ENCODE measurements at regions not wholly inside any gene's neighbourhood (a gene's known extent, or its start where the extent isn't known, plus 50 kb on each side); places are given as distances from the start of the nearest gene placed in this dataset.

DNA sequence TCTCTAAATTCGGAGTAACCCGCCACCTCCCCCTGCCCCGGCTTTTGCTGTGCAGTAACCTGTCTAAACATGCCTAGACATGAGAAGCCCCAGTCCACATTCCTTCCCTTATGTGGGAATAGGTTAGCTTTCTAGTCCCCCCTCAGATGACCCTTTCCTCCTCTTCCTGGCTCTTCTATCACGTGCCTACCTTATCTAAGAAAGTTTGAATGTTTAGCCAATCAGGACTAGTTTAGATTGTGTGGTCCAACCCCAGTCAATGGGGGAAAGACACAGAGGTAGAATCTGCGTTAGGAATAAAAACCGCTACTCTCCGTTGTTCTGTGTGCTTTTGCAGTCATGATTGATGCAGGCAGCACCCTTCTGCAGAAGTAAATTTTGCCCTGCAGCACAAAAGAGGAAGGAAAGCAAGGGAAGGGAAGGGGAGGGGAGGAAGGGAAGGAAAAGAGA lies 69.0 kb upstream of the CD93 start:
- no peaks in the 10 kb centered on the region for H3K9me3 ChIP-seq (ENCODE audit: control insufficient read depth, insufficient read depth, low read depth, low read length)
- no peak overlapping the region for H3K4me3 ChIP-seq (ENCODE audit: low read depth, low read length)
- H3K4me1 ChIP-seq (ENCODE audit: control insufficient read depth, insufficient read depth, low read length), result no peaks in the 10 kb centered on the region; the same call in 1 of the 2 replicates
- CTCF ChIA-PET, result interaction anchor here (0.7 to 1.0 kb wide), 2 partner anchors 56 to 186 kb away, joined by 3 to 6 read pairs; no protein-coding TSS in a partner anchor
- POLR2A ChIA-PET, result no interaction called here
- H3K27ac ChIP-seq (ENCODE audit: extremely low read depth, low read depth, low read length), result no peak overlapping the region
- TF ChIP-seq SP7 (tag by site-specific recombination; IDR thresholded peaks at IDR 0.05) (no peak), ZBTB48 (tag by site-specific recombination; IDR thresholded peaks at IDR 0.05) (no peak), ZNF629 (tag by site-specific recombination; IDR thresholded peaks at IDR 0.05) (no peak), ZNF140 (tag by site-specific recombination; IDR thresholded peaks at IDR 0.05) (no peak), ZSCAN16 (tag by site-specific recombination; IDR thresholded peaks at IDR 0.05) (no peak), ZNF184 (tag by site-specific recombination; IDR thresholded peaks at IDR 0.05) (no peak), KLF1 (tag by site-specific recombination; IDR thresholded peaks at IDR 0.05) (no peak), ZBTB1 (tag by site-specific recombination; IDR thresholded peaks at IDR 0.05) (no peak), PRDM6 (tag by site-specific recombination; IDR thresholded peaks at IDR 0.05) (no peak)
- TF ChIP-seq, protein P1, sequence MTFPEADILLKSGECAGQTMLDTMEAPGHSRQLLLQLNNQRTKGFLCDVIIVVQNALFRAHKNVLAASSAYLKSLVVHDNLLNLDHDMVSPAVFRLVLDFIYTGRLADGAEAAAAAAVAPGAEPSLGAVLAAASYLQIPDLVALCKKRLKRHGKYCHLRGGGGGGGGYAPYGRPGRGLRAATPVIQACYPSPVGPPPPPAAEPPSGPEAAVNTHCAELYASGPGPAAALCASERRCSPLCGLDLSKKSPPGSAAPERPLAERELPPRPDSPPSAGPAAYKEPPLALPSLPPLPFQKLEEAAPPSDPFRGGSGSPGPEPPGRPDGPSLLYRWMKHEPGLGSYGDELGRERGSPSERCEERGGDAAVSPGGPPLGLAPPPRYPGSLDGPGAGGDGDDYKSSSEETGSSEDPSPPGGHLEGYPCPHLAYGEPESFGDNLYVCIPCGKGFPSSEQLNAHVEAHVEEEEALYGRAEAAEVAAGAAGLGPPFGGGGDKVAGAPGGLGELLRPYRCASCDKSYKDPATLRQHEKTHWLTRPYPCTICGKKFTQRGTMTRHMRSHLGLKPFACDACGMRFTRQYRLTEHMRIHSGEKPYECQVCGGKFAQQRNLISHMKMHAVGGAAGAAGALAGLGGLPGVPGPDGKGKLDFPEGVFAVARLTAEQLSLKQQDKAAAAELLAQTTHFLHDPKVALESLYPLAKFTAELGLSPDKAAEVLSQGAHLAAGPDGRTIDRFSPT (tag by site-specific recombination; IDR thresholded peaks at IDR 0.05), result no peak
- TF ChIP-seq, protein P2, sequence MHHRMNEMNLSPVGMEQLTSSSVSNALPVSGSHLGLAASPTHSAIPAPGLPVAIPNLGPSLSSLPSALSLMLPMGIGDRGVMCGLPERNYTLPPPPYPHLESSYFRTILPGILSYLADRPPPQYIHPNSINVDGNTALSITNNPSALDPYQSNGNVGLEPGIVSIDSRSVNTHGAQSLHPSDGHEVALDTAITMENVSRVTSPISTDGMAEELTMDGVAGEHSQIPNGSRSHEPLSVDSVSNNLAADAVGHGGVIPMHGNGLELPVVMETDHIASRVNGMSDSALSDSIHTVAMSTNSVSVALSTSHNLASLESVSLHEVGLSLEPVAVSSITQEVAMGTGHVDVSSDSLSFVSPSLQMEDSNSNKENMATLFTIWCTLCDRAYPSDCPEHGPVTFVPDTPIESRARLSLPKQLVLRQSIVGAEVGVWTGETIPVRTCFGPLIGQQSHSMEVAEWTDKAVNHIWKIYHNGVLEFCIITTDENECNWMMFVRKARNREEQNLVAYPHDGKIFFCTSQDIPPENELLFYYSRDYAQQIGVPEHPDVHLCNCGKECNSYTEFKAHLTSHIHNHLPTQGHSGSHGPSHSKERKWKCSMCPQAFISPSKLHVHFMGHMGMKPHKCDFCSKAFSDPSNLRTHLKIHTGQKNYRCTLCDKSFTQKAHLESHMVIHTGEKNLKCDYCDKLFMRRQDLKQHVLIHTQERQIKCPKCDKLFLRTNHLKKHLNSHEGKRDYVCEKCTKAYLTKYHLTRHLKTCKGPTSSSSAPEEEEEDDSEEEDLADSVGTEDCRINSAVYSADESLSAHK (tag by site-specific recombination; IDR thresholded peaks at IDR 0.05), result no peak
- no peaks in the 10 kb centered on the region for H3K36me3 ChIP-seq (ENCODE audit: control insufficient read depth in 2 of 2, insufficient read depth in 1 of 2, low read length in 2 of 2)

DNA sequence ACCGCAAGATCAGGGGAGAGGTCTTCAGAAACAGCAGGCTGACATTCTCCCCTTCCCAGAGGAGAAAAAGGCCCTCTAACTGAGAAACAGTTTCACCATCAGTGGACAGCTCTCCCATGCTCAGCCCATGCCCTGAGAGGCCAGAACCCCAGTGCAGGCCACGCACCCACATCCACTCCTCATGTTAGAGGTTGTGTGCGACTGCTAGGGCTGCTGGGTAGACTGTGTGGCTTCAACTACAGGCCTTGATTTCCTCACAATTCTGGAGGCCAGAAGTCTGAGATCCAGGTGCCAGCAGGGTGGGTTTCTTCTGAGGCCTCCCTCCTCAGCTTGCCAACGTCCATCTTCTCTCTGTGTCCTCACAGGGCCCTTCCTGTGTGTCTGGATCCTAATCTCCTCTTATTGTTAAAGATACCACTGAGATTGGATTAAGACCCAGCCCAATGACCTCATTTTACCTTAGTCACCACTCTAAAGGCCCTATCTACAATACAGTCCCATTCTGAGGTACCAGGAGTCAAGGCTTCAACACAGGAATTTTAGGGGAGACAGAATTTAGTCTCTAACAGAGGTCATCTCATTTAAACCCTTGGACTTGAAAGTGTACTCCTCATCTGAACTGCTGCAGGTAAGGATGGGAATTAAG lies 67.7 kb upstream of the CD93 start:
- H3K36me3 ChIP-seq (ENCODE audit: control insufficient read depth in 2 of 2, insufficient read depth in 1 of 2, low read length in 2 of 2), result no peaks in the 10 kb centered on the region
- H3K27ac ChIP-seq (ENCODE audit: extremely low read depth, low read depth, low read length), result no peak overlapping the region
- CTCF ChIA-PET, result interaction anchor here (1.0 to 1.6 kb wide), 2 partner anchors 82 to 187 kb away, joined by 3 to 6 read pairs; no protein-coding TSS in a partner anchor
- no peaks in the 10 kb centered on the region for H3K9me3 ChIP-seq (ENCODE audit: control insufficient read depth, insufficient read depth, low read depth, low read length)
- H3K4me3 ChIP-seq (ENCODE audit: low read depth, low read length), result no peak overlapping the region
- H3K4me1 ChIP-seq (ENCODE audit: control insufficient read depth, insufficient read depth, low read length), result no peaks in the 10 kb centered on the region; the same call in 1 of the 2 replicates
- POLR2A ChIA-PET, result no interaction called here
- no peak for TF ChIP-seq ZNF571 (tag by site-specific recombination; IDR thresholded peaks at IDR 0.05)
- TF ChIP-seq, protein P3, sequence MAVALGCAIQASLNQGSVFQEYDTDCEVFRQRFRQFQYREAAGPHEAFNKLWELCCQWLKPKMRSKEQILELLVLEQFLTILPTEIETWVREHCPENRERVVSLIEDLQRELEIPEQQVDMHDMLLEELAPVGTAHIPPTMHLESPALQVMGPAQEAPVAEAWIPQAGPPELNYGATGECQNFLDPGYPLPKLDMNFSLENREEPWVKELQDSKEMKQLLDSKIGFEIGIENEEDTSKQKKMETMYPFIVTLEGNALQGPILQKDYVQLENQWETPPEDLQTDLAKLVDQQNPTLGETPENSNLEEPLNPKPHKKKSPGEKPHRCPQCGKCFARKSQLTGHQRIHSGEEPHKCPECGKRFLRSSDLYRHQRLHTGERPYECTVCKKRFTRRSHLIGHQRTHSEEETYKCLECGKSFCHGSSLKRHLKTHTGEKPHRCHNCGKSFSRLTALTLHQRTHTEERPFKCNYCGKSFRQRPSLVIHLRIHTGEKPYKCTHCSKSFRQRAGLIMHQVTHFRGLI (tag by site-specific recombination; IDR thresholded peaks at IDR 0.05), result no peak
